Liver (tissue), 7 donors: ENCODE measurements at regions not wholly inside any gene's neighbourhood (a gene's known extent, or its start where the extent isn't known, plus 50 kb on each side); places are given as distances from the start of the nearest gene placed in this dataset.
"Not testable (repeated sequence)": the region's sequence is repeated elsewhere in the genome, so short reads cannot be mapped to it uniquely, and the experiment has no call there.

Experiments used
- DNase-seq: peaks from one replicate; pipeline ENCODE4 v3.0.0-alpha.2; 2017; ENCODE audit warnings: low spot score
- H3K27ac ChIP-seq, 2 donors: one replicate each; pipeline ENCODE4 v1.7.0; 2013; ENCODE audit warnings: inconsistent platforms in 2 of 2, low read length in 2 of 2, control low read depth in 1 of 2, low read depth in 1 of 2, mild to moderate bottlenecking in 1 of 2
- H3K27me3 ChIP-seq, 4 donors: one replicate each; pipeline versions ENCODE4 v1.6.1 to v1.7.0; 2013; ENCODE audit warnings: low read length in 3 of 4, inconsistent platforms in 1 of 4, mild to moderate bottlenecking in 1 of 4, moderate library complexity in 1 of 4; ENCODE audit not compliant: control insufficient read depth in 4 of 4, insufficient read depth in 4 of 4
- H3K36me3 ChIP-seq, 4 donors: one replicate each; pipeline versions ENCODE4 v1.6.1 to v1.7.0; 2013; ENCODE audit warnings: low read length in 3 of 4, mild to moderate bottlenecking in 3 of 4, low read depth in 1 of 4, moderate library complexity in 1 of 4; ENCODE audit not compliant: control insufficient read depth in 4 of 4, insufficient read depth in 3 of 4
- H3K4me1 ChIP-seq, 4 donors: one replicate each; pipeline versions ENCODE4 v1.6.1 to v1.7.0; 2013; ENCODE audit warnings: low read length in 3 of 4, mild to moderate bottlenecking in 3 of 4, moderate library complexity in 1 of 4; ENCODE audit not compliant: control insufficient read depth in 4 of 4, insufficient read depth in 4 of 4
- H3K4me3 ChIP-seq, 3 donors: one replicate each; pipeline versions ENCODE4 v1.6.1 to v1.7.0; 2013; ENCODE audit warnings: low read length in 3 of 3, control low read depth in 1 of 3, low read depth in 1 of 3, mild to moderate bottlenecking in 1 of 3
- H3K9ac ChIP-seq, 2 donors: one replicate each; pipeline ENCODE4 v1.7.0; 2013; ENCODE audit warnings: low read length in 2 of 2, mild to moderate bottlenecking in 2 of 2, moderate library complexity in 2 of 2, control low read depth in 1 of 2, low read depth in 1 of 2
- H3K9me3 ChIP-seq, 4 donors: one replicate each; pipeline versions ENCODE4 v1.6.1 to v1.7.0; 2013; ENCODE audit warnings: low read length in 3 of 4; ENCODE audit not compliant: control insufficient read depth in 4 of 4
- EGR1 ChIP-seq, 2 donors: IDR thresholded peaks; 2 replicates each; pipeline ENCODE4 v1.6.1; 2016 to 2018; ENCODE audit warnings: antibody characterized with exemption in 2 of 2, low read depth in 2 of 2
- FOXA1 ChIP-seq: IDR thresholded peaks from 2 replicates; pipeline ENCODE4 v1.6.1; 2016; ENCODE audit warnings: antibody characterized with exemption
- GABPA ChIP-seq, 2 donors: IDR thresholded peaks in 1 of 2; conservative IDR thresholded peaks in 1 of 2; 2 replicates each; pipeline ENCODE4 v1.6.1; 2016; ENCODE audit warnings: antibody characterized with exemption in 2 of 2, mild to moderate bottlenecking in 1 of 2, moderate library complexity in 1 of 2
- HNF4A ChIP-seq, 2 donors: conservative IDR thresholded peaks; 2 replicates each; pipeline ENCODE4 v1.6.1; 2016; ENCODE audit warnings: antibody characterized with exemption in 2 of 2, mild to moderate bottlenecking in 2 of 2
- HNF4G ChIP-seq: IDR thresholded peaks from 2 replicates; pipeline ENCODE4 v1.6.1; 2016; ENCODE audit warnings: antibody characterized with exemption
- JUND ChIP-seq, 2 donors: IDR thresholded peaks; 2 replicates each; pipeline ENCODE4 v1.6.1; 2016; ENCODE audit warnings: antibody characterized with exemption in 2 of 2
- MAX ChIP-seq: IDR thresholded peaks from 2 replicates; pipeline ENCODE4 v1.6.1; 2016; ENCODE audit warnings: antibody characterized with exemption
- NR2F2 ChIP-seq: IDR thresholded peaks from 2 replicates; pipeline ENCODE4 v1.6.1; 2016; ENCODE audit warnings: antibody characterized with exemption
- RAD21 ChIP-seq, 2 donors: IDR thresholded peaks; 2 replicates each; pipeline ENCODE4 v1.6.1; 2016; ENCODE audit warnings: antibody characterized with exemption in 2 of 2, mild to moderate bottlenecking in 2 of 2
- SP1 ChIP-seq: IDR thresholded peaks from 2 replicates; pipeline ENCODE4 v1.6.1; 2018; ENCODE audit warnings: antibody characterized with exemption, mild to moderate bottlenecking
- TAF1 ChIP-seq: conservative IDR thresholded peaks from 2 replicates; pipeline ENCODE4 v1.6.1; 2016; ENCODE audit warnings: antibody characterized with exemption, mild to moderate bottlenecking
- YY1 ChIP-seq: IDR thresholded peaks from 2 replicates; pipeline ENCODE4 v1.6.1; 2016; ENCODE audit warnings: antibody characterized with exemption, mild to moderate bottlenecking
- ZBTB33 ChIP-seq: IDR thresholded peaks from 2 replicates; pipeline ENCODE4 v1.6.1; 2016; ENCODE audit warnings: antibody characterized with exemption
- WGBS: extraction: QIAGEN DNeasy Blood & Tissue Kit; methylation state at CpG from one replicate; pipeline ENCODE4 v1.1.7; 2013; 5-methylcytosine and 5-hydroxymethylcytosine counted together
- donor health status: healthy.
- donor health status: healthy.
- donor health status: healthy.
- donor health status: healthy.

- TF ChIP-seq JUND (IDR thresholded peaks at IDR 0.05) (no peak), RAD21 (IDR thresholded peaks at IDR 0.05) (no peak), HNF4G (no peak)
Measured at GRCh38 chr5:89307972-89308371, 425.0 kb upstream of the MEF2C start (continued).

- not testable (repeated sequence) for DNase-seq, H3K4me3 ChIP-seq, H3K4me1 ChIP-seq, H3K27ac ChIP-seq, H3K9ac ChIP-seq, H3K9me3 ChIP-seq, H3K27me3 ChIP-seq, H3K36me3 ChIP-seq
- WGBS = 96% methylated on average over 2 of the region's 2 CpGs
Measured at GRCh38 chr5:89307141-89307540, 424.2 kb upstream of the MEF2C start.

- 57% methylated on average over 4 of the region's 4 CpGs for WGBS
- Histone ChIP-seq H3K9me3 (no peaks in the 10 kb centered on the region), H3K9ac (no peak overlapping the region), H3K27me3 (no peaks in the 10 kb centered on the region), H3K36me3 (no peaks in the 10 kb centered on the region), H3K27ac (no peak overlapping the region), H3K4me1 (no peaks in the 10 kb centered on the region), H3K4me3 (no peak overlapping the region)
- TF ChIP-seq HNF4A (conservative IDR thresholded peaks at IDR 0.05) = no peak
- no peak for TF ChIP-seq TAF1
- no peak for DNase-seq
Measured at GRCh38 chr5:89303033-89303480, 420.1 kb upstream of the MEF2C start.

GRCh38 chr5:89302102-89302891, 419.3 kb upstream of the MEF2C start:
- no peak for TF ChIP-seq FOXA1
- TF ChIP-seq ZBTB33 = no peak
- no peak for TF ChIP-seq TAF1
- TF ChIP-seq HNF4G = no peak
- Histone ChIP-seq H3K4me3 (no peak overlapping the region), H3K9ac (no peak overlapping the region), H3K36me3 (no peaks in the 10 kb centered on the region), H3K9me3 (no peaks in the 10 kb centered on the region), H3K27me3 (no peaks in the 10 kb centered on the region), H3K27ac (no peak overlapping the region), H3K4me1 (no peaks in the 10 kb centered on the region)
- 82% methylated on average over 5 of the region's 5 CpGs for WGBS
- DNase-seq = no peak

GRCh38 chr5:89301321-89302025, 418.5 kb upstream of the MEF2C start:
- Histone ChIP-seq H3K9ac (no peak overlapping the region), H3K36me3 (no peaks in the 10 kb centered on the region), H3K4me3 (no peak overlapping the region), H3K9me3 (no peaks in the 10 kb centered on the region), H3K27me3 (no peaks in the 10 kb centered on the region), H3K4me1 (no peaks in the 10 kb centered on the region), H3K27ac (no peak overlapping the region)
- no peak for DNase-seq
- 84% methylated on average over 6 of the region's 6 CpGs for WGBS
- no peak for TF ChIP-seq MAX
- no peak for TF ChIP-seq SP1
- no peak for TF ChIP-seq ZBTB33
- no peak for TF ChIP-seq HNF4A (conservative IDR thresholded peaks at IDR 0.05)
- no peak for TF ChIP-seq JUND (IDR thresholded peaks at IDR 0.05)
- TF ChIP-seq TAF1 = no peak
- TF ChIP-seq FOXA1 = no peak
- no peak for TF ChIP-seq EGR1 (IDR thresholded peaks at IDR 0.05; ENCODE audit: low read depth in 2 of 2)
- no peak for TF ChIP-seq YY1
- no peak for TF ChIP-seq HNF4G
- TF ChIP-seq GABPA (IDR thresholded peaks at IDR 0.05 in 1 of 2, conservative IDR thresholded peaks at IDR 0.05 in 1 of 2) = no peak
- no peak for TF ChIP-seq NR2F2
